Dedifferentiated amniotic fluid mesenchymal stem cell (primary cell): ENCODE measurements at regions not wholly inside any gene's neighbourhood (a gene's known extent, or its start where the extent isn't known, plus 50 kb on each side); places are given as distances from the start of the nearest gene placed in this dataset.
"Not testable (repeated sequence)": the region's sequence is repeated elsewhere in the genome, so short reads cannot be mapped to it uniquely, and the experiment has no call there.

Experiments used
- DNase-seq: peaks from one replicate; pipeline ENCODE4 v3.0.0-alpha.2; 2016; ENCODE audit errors: extremely low spot score

DNA sequence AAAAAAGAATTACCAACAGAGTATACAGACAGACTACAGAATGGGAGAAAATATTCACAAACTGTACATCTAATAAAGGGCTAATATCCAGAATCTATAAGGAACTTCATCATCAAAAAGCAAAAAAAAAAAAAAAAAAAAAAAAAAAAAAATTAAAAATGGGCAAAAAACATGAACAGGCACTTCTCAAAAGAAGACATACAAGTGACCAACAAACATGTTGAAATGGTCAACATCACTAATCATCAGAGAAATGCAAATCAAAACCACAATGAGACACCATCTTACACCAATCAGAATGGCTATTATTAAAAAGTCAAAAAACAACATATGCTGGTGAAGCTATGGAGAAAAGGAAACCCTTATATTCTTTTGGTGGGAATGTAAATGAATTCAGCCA lies 952.8 kb downstream of the LRRIQ3 start:
- not testable (repeated sequence) for DNase-seq

DNA sequence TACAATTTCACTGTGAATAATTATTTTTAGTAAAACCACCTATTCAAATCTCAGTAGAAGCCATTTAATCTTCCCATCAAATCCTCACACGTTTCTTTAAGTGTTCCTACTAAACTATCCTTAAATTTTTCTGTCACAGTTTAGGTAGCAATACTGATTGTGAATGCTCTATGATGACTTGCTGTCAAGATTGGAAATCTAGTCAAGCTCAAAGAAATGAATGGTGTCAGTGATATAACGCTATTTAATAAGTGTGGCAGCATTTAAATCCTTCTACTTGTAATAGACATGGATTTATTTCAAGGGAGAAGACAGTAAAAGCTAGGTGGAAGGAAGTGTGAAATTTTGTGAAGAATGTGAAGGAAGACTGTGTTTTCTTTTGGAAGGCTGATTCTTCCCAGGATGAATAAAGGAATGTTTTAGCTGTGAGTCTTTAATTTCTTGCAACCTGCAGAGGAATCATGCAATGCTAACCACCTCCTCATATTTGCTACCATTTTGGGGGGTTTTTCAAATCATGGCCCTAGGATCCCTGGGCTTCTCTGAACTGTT lies 936.7 kb upstream of the NEGR1 start:
- no peak for DNase-seq

DNA sequence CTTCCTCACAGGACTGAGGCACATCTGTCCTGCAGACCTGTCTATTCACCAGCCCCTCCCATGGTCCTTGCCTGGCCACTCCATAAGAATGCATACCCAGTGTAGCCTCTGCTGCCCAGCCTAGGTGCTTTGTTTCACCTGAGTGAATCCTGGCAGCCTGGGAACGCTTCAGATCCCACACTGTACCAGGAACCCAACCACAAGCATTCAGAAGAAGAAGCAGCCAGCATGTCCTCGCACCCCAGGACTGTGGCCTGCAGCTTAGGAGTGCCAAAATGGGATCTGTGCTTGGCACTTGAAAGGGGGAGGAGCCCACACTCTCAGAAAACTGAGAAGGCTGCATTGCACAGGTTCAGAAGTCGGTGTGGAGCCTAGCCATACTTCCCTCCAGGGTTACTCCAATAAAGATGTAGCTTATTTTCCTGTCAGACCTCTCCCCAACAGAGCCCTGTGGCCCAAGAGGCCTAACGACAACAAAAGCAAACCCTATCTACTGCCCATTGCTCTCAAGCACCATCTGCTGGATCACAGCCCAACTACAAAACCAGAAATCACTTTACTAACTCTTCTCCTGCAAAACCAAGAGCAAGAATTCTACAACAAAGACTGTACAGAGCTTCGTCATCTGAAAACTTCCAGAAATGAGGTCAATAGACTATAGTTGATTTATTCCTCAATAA lies 923.1 kb upstream of the NEGR1 start:
- no peak for DNase-seq

DNA sequence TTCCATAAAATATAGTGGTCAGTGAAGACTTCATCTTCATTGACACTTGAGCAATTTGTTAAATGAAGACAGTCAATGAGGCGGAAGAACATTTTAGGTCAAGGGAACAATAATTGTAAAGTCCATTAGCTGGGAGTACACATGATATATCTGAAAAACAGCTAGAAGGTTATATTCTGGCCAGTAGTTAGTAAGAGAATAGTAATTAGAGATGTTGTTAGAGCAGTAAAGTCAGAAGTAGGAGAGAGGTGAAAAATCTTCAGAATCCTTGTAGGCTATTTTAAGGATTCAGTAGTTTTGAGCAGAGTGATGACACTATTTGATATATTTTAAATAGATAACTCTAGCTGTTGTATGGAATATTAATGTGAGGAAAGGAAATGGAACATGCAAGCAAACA lies 915.6 kb upstream of the NEGR1 start:
- DNase-seq: no peak

DNA sequence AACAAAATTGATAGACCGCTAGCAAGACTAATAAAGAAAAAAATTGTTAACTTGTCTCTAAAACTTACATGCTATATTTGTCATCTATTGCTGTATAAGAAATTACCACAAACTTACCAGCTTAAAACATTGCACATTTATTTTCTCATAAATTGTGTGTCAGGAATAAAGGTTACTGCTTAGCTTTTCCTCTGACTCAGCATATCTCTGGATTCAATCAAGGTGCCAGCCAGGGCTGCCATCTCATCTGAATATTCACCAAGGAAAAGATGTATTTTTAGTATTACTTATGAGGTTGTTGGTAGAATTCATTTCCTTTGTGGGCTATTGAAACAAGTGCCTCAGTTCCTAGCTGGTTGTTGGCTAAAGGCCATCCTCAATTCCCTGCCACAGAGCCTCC lies 912.6 kb upstream of the NEGR1 start:
- DNase-seq: no peak

DNA sequence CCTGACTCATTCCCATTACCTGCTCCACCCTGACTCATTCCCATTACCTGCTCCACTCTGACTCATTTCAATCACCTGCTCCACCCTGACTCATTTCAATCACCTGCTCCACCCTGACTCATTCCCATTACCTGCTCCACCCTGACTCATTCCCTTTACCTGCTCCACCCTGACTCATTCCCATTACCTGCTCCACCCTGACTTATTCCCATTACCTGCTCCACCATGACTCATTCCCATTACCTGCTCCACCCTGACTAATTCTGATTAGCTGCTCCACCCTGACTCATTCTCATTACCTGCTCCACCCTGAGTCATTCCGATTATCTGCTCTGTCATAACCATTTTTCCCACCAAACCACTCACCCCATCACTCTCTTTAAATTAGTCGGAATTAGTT lies 901.2 kb upstream of the NEGR1 start:
- not testable (repeated sequence) for DNase-seq

DNA sequence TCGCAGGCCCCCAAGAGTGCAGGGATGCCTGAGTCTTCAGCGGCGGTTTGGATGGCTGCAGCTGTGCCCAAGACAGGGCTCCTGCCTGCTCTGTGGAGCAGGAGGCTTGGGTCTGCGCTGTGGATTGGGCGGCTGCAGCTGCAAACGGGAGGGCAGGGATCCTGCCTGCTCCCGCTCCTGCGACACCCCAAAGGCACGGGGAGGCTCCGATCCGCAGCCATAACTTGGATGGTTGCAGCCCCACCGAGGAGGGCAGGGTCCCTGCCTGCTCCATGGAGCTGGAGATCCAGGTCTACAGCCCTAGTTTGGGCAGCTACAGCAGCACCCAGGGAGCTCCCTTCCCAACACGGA lies 898.8 kb upstream of the NEGR1 start:
- no peak for DNase-seq

DNA sequence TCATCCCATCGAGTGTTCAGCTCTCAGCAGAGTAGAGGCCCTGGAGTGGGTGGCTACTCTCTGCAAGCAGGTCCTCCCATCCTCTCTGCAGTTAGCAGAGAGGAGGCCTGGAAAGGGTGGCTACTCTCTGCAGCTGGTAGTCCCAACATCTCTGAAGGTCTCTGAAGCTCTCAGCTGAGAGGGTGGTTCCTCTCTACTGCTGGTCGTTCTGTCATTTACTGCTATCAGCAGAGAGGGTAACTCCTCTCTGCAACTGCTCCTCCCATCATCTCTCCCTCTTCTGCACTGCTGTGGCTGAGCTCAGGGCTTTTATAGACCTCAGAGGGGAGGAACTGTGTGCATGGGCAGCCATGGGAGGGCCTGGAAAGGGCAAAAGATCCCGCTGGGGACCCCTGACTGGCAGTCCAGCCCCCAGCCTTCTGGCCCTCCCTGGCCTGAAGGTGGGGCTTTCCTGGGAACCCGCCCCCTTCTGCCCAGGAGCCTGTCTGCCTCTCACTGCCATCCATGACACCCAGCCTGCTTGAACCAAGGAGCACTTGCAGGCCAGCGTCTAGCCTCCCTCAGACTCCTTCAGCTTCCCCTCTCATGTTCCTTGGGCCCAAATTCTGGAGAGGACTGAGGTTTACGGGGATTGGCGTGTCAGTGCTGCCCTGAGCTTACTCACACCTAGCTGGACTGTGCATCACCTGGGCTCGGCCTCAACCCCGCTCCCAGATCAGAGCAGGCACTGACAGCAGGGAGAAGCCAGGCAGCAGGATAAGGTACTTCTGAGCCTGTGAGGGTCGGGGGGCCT lies 898.3 kb upstream of the NEGR1 start:
- no peak for DNase-seq

DNA sequence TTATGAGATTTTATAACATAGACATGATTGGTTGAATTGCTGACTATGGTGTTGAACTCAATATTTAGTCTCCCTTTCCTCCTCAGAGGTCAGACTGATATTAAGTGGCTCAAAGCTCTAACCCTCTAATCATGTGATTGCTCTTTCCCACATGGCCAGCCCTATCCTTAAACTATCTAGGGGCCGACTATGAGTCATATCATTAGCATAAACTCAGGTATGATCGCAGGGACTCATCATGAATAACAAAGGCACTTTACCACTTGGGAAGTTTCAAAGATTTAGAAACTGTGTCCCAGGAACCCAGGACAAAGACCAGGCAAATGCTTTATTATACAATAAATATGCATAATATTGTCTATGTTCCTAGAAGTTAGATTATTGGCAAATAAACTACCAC lies 894.6 kb upstream of the NEGR1 start:
- no peak for DNase-seq

DNA sequence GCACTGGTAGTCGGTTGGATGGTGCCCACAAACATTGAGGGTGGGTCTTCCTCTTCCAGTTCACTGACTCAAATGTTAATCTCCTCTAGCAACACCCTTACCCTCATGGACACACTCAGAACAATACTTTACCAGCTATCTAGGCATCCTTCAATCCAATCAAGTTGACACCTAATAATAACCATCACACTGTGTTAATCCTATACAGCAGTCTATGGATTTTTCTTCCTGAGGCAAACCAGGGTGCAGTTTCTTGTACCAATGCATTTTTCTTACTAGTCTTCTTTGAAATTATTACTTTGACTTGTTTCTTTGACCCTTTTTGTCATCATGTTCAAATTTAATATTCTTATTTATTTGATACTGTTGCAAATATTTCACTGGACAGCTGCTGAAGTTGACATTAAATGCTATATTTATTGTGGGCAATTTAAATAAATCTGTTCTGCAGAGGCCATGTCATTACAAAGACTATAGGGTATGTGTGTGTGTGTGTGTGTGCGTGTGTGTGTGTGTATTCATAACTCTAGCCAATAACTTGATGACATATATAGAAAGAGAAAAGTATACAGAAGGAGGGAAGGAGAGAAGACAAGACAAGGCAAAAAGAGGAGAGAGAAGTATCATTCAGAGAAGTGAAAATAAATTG lies 884.8 kb upstream of the NEGR1 start:
- DNase-seq: no peak

DNA sequence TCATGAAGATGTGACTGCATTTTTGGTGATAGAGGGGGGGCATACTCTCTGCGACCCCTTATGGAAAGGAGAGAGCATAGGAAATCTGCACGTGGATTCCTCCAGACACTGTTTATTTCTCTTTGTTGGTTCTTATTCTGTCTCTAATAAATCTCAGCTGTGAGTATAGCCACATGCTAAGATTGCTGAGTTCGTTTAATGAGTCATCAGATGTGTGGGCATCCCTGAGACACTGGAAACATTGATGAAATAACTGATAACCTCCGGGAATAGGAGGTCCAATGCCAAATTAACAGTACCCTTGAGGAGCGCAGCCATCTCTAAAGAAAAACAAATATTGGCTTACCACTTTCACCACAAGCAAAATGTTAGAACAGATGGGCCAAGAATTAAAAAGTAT lies 880.2 kb upstream of the NEGR1 start:
- DNase-seq: no peak

DNA sequence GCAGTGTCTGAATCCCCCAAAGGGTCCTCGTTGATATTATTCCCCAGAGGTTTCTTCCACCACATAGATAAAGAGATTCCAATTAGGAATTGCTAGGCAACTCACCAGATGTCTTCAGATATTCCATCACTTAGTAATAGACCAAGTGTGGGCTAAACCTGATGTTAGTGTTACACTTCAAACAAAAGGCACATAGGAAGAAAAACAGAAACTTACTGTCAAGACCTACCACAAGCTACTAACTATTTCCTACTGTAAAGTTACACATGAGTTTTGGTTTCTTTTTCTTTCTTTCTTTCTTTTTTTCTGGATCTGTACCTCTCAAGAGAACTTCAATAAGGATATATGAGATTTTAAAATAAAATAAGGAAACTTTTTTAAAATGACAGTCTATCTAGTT lies 879.1 kb upstream of the NEGR1 start:
- DNase-seq: no peak

DNA sequence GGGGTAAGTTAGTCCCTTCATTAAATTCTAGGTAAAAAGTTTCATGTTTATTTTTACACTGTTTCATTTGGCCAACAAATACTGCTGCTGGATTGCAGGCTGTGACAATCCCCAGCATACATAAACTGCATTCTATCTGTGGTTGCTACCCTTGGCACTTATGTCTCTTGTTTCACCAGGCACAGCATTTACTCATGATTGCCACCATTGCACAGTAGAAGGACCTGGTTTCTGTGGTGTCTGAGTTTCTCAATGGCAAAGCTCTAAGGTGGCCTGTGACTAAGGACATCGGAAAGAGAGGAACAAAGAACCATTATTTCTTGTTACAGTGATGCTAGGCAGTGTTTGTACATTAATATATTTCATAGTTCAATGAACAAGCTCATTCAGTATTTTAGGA lies 878.4 kb upstream of the NEGR1 start:
- no peak for DNase-seq

DNA sequence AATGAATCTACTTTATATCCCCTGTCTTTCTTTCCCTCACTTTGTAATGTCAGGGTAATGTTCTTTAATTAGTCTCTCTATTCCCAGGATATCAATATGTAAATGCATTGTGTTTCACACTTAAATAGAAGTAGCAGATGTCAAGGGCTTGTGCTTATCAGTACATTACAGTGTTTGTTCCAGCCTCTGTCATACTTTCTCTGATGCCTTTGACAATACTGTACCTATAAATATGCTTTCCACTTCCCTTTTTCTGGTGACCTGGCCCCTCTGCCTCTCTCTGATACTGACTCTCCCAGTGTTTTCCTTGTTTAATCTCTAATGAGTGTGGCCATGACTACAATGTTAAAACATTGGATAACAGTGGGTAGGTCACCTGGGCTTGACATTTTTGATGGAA lies 862.0 kb upstream of the NEGR1 start:
- DNase-seq: no peak

DNA sequence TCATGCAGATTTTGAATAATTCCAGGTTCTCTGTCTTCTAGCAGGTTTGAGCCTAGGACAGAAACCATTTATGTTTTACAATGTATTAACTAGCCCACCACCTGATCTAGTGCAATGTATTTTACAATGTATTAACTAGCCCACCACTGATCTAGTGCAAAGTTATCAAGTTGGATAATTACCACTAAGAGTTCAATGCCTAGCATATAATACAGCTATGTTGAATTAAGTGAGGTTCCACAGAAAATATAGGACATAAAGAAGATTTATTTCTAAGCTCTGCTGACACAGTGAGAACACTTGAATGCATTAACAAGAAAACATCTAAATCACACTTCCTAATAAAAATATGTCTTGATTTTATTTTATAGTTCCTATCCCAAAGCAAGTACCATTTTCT lies 854.6 kb upstream of the NEGR1 start:
- DNase-seq: no peak

DNA sequence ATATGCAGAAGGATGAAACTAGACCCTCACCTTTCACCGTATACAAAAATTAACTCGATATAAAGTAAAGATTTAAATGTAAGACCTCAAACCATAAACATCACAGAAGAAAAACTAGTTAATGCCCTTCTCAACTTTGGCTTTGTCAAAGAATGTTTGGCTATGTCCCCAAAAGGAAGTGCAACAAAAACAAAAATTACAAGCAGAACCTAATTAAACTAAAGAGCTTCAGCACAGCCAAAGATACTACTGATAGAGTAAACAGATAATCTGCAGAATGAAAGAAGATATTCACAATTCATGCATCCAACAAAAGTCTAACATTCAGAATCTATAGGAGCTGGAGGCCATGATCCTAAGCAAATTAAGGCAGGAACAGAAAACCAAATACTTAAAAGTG lies 824.6 kb upstream of the NEGR1 start:
- no peak for DNase-seq

DNA sequence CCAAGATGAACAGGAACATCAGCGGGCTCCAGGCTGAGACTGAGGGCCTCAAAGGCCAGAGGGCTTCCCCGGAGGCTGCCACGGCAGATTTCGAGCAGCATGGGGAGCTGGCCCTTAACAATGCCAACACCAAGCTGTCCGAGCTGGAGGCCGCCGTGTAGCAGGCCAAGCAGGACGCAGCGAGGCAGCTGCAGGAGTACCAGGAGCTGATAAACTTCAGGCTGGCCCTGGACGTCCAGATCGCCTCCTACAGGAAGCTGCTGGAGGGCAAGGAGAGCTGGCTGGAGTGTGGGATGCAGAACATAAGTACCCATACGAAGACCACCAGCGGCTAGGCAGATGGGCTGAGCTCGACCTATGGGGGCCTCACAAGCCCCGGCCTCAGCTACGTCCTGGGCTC lies 823.4 kb upstream of the NEGR1 start:
- DNase-seq: no peak

DNA sequence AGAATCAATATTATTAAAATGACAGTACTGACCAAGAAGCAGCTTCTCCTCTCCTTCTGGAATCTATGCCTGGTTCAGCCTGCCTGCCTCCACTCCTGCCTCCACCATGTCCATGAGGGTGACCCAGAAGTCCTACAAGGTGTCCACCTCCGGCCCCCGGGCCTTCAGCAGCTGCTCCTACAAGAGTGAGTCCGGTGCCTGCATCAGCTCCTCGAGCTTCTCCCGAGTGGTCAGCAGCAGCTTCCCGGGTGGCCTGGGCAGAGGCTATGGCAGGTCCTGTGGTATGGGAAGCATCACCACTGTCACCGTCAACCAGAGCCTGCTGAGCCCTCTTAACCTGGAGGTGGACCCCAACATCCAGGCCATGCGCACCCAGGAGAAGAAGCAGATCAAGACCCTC lies 822.4 kb upstream of the NEGR1 start:
- DNase-seq: no peak

DNA sequence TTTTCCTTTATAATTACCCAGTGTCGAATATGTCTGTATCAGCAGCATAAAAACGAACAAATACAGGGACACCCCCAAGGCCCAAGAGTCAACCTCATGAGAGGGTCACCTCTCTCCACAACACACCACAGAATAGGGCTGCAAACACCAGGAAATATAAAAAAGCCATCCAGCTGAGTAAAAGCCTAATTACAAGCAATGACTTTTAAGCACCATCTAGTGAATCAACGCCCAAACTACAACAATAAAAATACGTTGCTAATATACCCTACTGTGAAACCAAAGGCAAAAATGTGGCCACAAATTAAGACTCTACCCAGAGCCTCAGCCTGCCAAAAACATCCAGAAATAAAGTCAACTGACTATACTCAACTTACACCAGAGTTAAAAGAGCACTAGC lies 817.9 kb upstream of the NEGR1 start:
- DNase-seq: no peak

DNA sequence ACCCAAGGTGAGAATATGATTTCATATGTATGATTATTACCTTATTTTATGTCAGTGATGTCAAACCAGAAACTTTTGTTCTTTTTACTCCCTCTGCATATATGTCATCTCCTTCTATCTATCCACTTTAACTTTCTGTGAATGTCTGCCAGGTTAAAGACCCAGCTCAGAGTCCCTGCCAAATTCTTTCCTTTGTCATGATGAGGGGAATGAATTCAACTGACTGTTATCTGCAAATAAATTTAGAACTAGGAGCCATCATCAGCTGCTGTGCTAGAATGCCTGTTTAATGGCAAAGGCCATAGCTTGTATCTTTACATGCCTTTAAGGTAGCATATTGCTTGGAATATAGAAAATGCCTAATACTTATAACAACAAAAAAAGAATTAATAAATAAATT lies 815.6 kb upstream of the NEGR1 start:
- DNase-seq: no peak

DNA sequence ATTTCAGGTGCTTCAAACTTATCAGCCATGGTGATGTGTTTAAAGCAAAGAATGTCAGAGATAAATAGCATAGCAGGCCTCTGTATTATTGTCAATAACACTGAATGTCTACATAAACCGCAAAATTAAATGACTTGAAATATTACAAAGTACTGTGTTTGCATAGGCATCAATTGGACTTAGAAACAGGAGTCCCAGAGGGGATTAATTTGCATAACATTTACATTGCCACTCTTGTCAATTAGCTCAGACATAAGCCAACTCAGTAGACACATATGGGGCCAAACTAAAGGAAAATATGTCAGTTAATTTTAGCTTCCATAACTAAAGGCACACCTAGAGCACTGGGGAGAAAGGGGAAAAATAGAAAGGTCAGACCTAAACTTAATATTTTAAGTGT lies 814.5 kb upstream of the NEGR1 start:
- no peak for DNase-seq

DNA sequence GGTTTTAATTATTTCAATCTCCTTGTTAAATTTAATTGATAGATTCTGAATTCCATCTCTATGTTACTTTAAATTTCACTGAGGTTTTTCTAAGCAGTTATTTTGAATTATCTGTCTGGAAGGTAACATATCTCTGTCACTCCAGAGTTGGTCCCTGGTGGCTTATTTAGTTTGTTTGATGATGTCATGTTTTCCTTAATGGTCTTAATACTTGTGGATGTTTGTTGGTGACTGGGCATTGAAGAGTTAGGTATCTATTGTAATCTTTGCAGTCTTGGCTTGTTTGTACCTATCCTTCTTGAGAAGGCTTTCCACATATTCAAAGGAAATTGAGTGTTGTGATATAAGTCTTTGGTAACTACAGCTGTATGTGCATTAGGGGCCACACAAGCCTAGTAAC lies 810.0 kb upstream of the NEGR1 start:
- no peak for DNase-seq

DNA sequence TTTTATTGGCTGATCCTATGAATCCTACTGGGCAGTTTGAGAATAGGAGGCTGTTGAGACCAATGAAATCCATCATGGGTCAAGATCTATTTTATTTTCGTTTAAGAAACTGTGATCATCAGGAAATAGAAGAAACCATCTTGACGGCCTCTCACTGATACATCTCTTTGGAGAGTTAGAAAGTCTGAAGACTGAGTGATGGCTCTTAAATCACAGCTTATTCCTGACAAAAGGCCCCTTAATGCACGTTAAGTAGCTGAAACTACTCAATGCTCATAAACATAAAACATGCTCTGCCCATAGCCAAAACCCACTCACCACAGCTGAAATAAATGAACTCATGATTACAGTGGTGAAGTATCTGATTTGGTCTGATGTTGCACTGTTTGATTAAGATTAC lies 784.5 kb upstream of the NEGR1 start:
- no peak for DNase-seq
